Transverse colon (tissue), 4 donors: ENCODE measurements at regions not wholly inside any gene's neighbourhood (a gene's known extent, or its start where the extent isn't known, plus 50 kb on each side); places are given as distances from the start of the nearest gene placed in this dataset.

Experiments used
- EP300 ChIP-seq: sonication (generic); formaldehyde crosslinking; IDR thresholded peaks from one replicate; pipeline ENCODE4 v1.6.1; 2017; ENCODE audit warnings: antibody characterized with exemption, low read depth
- POLR2A ChIP-seq: fragments of 450-650 bp; IDR thresholded peaks from one replicate; pipeline ENCODE4 v1.6.1; 2016; ENCODE audit warnings: antibody characterized with exemption, mild to moderate bottlenecking, moderate library complexity
- POLR2AphosphoS5 ChIP-seq, 3 donors: sonication (generic); formaldehyde crosslinking; IDR thresholded peaks; one replicate each; pipeline ENCODE4 v1.6.1; 2016; ENCODE audit warnings: antibody characterized with exemption in 3 of 3
- TF ChIP-seq, protein P1 (sequence below), 5 experiments: fragments of 200-600 bp in 3 of 5; fragments of 450-650 bp in 2 of 5; sonication (generic) in 3 of 5; IDR thresholded peaks; 1 replicate in 2 of 5; 2 replicates in 3 of 5; pipeline ENCODE4 v1.5.1; 2016 to 2017; ENCODE audit warnings: antibody characterized with exemption in 5 of 5, inconsistent platforms in 3 of 5, mild to moderate bottlenecking in 2 of 5, moderate library complexity in 1 of 5

DNA sequence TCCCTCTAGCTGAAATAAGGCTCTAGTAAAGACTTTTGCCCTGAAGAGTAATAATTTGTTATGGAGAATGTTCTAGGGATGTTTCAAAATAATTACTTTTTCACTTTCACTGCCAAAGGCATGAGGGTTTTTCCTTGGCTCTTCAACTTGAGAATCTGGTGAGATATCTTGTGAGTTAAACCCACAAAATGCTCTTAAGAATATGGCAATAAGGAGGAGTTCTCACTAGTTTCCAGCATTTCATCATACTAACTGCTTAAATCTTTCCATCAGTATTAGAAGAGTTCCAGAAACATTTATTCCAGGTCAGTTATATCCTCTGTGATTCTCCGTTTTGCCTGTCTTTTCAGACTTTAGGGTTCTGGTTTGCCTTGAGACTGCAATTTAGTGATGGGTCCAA, 785.6 kb upstream of the GJE1 start:
- TF ChIP-seq, protein P1, sequence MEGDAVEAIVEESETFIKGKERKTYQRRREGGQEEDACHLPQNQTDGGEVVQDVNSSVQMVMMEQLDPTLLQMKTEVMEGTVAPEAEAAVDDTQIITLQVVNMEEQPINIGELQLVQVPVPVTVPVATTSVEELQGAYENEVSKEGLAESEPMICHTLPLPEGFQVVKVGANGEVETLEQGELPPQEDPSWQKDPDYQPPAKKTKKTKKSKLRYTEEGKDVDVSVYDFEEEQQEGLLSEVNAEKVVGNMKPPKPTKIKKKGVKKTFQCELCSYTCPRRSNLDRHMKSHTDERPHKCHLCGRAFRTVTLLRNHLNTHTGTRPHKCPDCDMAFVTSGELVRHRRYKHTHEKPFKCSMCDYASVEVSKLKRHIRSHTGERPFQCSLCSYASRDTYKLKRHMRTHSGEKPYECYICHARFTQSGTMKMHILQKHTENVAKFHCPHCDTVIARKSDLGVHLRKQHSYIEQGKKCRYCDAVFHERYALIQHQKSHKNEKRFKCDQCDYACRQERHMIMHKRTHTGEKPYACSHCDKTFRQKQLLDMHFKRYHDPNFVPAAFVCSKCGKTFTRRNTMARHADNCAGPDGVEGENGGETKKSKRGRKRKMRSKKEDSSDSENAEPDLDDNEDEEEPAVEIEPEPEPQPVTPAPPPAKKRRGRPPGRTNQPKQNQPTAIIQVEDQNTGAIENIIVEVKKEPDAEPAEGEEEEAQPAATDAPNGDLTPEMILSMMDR (IDR thresholded peaks at IDR 0.05) = no peak
- TF ChIP-seq EP300 (no peak), POLR2A (no peak), POLR2AphosphoS5 (IDR thresholded peaks at IDR 0.05) (no peak)
